ENCODE measurements at regions not wholly inside any gene's neighbourhood (a gene's known extent, or its start where the extent isn't known, plus 50 kb on each side); places are given as distances from the start of the nearest gene placed in this dataset.
A peak's percentile ranks its signal among the peaks of the same experiment; 100 is the strongest.
"Not testable (repeated sequence)": the region's sequence is repeated elsewhere in the genome, so short reads cannot be mapped to it uniquely, and the experiment has no call there.

DNA sequence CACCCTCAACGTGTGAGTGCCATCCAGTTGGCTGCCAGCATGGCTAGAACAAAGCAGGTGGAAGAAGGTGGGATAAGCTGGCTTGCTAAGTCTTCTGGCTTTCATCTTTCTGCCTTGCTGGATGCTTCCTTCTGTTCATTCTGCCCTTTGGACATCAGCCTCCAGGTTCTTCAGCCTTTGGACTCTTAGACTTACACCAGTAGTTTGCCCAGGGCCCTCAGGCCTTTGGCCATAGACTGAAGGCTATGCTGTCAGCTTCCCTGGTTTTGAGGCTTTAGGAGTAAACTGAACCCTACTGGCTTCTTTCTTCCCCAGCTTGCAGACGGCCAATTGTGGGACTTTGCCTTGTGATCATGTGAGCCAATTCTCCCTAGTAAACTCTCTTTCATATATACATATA, 155.0 kb upstream of the SERTAD2 start:
- ATAC-seq (replicated peaks) = no peak
- Mint-ChIP-seq H3K4me3 (no peak overlapping the region), H3K27me3 (no peaks in the 10 kb centered on the region), H3K36me3 (ENCODE audit: low read depth) (no peaks in the 10 kb centered on the region), H3K4me1 (peaks cover 30% of the 10 kb centered on the region), H3K27ac (peak overlapping the region; percentile 55), H3K9me3 (no peaks in the 10 kb centered on the region)

DNA sequence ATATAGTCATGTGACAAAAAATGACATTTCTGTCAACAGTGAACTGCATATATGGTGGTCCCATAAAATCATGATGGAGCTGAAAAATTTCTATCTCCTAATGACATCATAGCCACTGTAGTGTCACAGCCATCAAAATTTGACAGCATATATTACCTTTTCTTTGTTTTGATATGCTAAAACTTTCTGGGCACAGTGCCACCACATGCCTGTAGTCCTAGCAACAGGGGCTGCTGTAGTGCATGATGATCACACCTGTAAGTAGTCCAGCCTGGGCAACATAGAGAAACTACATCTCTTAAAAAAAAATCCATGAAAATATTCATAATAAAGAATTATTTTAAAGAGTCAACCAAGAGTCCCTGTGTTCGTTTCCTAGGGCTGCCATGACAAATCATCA, 155.5 kb upstream of the SERTAD2 start:
- Mint-ChIP-seq H3K9me3 (no peaks in the 10 kb centered on the region), H3K27ac (no peak overlapping the region), H3K27me3 (no peaks in the 10 kb centered on the region), H3K4me3 (no peak overlapping the region), H3K36me3 (ENCODE audit: low read depth) (no peaks in the 10 kb centered on the region), H3K4me1 (peaks cover 30% of the 10 kb centered on the region)
- ATAC-seq (replicated peaks) = no peak

DNA sequence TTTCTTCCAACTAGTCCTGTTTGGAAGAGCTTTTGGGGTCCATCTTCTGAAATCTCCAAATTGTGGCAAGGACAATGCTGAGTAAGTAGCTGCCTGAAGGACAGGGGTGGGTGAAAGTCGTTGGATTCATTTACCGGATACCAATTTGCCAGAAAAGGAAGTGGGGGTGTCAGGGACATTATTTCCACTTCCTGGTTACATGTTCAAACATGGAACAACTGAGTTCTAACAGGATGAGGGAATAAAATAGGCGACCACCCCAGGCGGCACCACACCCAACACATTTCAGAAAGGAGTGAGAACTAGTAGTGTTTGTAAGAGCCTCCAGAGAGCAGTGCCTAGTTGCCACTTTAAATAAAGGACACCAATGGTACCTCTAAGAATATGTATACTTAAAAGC, 158.6 kb upstream of the SERTAD2 start:
- no peak for ATAC-seq (replicated peaks)
- peak overlapping the region; percentile 71 for H3K27ac Mint-ChIP-seq
- no peaks in the 10 kb centered on the region for H3K27me3 Mint-ChIP-seq
- no peaks in the 10 kb centered on the region for H3K9me3 Mint-ChIP-seq
- no peaks in the 10 kb centered on the region for H3K36me3 Mint-ChIP-seq (ENCODE audit: low read depth)
- H3K4me3 Mint-ChIP-seq = no peak overlapping the region
- peaks cover 20% of the 10 kb centered on the region for H3K4me1 Mint-ChIP-seq

DNA sequence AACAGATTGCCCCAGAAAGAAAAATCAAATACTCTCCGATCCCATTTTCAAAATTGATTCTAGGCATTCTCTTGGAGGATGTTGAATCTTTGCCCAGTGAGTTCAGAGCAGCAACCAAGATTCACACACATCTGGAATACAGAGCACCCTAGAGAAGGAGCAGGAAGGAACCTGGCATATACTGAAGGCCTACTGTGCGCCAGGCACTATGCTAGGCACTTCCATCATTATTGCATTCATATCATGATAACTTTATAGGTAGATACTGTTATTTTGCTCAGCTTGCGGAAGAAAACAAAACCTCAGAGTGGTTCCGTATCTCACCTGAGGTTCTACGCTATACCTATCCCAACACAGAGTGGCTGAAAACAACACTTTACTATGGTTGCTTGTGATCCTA, 160.3 kb upstream of the SERTAD2 start:
- H3K4me3 Mint-ChIP-seq = no peak overlapping the region
- ATAC-seq (replicated peaks) = no peak
- no peaks in the 10 kb centered on the region for H3K9me3 Mint-ChIP-seq
- H3K27me3 Mint-ChIP-seq = no peaks in the 10 kb centered on the region
- H3K36me3 Mint-ChIP-seq (ENCODE audit: low read depth) = no peaks in the 10 kb centered on the region
- no peak overlapping the region for H3K27ac Mint-ChIP-seq
- H3K4me1 Mint-ChIP-seq = peaks cover 14% of the 10 kb centered on the region

- H3K27ac Mint-ChIP-seq; H3K4me3 Mint-ChIP-seq; ATAC-seq (replicated peaks); H3K36me3 Mint-ChIP-seq (ENCODE audit: low read depth); H3K27me3 Mint-ChIP-seq; H3K9me3 Mint-ChIP-seq: not testable (repeated sequence)
- peaks cover 21% of the 10 kb centered on the region for H3K4me1 Mint-ChIP-seq
Observed at GRCh38 chr2:64816526-64816925, 162.8 kb upstream of the SERTAD2 start.

DNA sequence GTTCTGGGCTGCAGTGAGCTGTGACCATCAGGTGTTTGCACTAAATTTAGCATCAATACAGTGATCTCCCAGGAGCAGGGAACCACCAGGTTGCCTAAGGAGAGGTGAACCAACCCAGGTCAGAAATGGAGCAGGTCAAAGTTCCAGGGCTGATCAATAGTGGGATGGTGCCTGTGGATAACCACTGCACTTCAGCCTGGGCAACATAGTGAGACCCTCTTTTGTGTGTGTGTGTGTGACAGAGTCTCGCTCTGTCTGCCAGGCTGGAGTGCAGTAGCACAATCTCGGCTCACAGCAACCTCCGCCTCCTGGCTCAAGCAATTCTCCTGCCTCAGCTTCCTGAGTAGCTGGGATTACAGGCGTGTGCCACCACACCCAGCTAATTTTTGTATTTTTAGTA, 163.7 kb upstream of the SERTAD2 start:
- no peak overlapping the region for H3K27ac Mint-ChIP-seq
- no peak for ATAC-seq (replicated peaks)
- H3K4me1 Mint-ChIP-seq = peaks cover 12% of the 10 kb centered on the region
- no peaks in the 10 kb centered on the region for H3K27me3 Mint-ChIP-seq
- H3K9me3 Mint-ChIP-seq = no peaks in the 10 kb centered on the region
- H3K36me3 Mint-ChIP-seq (ENCODE audit: low read depth) = no peaks in the 10 kb centered on the region
- no peak overlapping the region for H3K4me3 Mint-ChIP-seq

DNA sequence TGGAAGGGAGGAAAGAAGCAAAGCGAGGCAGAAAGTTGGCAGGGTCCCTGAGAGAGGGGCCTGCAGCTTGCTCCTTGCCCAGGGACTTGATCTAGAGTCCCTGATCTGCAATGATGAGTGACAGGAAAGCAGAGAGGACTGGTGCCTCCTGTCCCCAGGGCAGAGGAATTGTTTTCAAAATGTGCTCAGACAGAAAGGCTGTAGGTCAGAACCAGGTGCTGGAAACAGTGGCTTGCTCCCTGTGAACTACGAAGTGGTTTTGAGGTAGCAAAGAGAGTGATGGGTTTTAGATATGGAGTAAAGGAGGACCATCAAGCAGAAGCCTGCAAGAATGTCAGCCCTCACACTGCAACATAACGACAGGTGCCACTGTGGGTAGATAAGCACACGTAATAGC, 164.9 kb upstream of the SERTAD2 start:
- Mint-ChIP-seq H3K36me3 (ENCODE audit: low read depth) (no peaks in the 10 kb centered on the region), H3K4me3 (peak overlapping the region; percentile 67), H3K27ac (peak overlapping the region; percentile 46), H3K27me3 (no peaks in the 10 kb centered on the region), H3K4me1 (peaks cover 12% of the 10 kb centered on the region), H3K9me3 (no peaks in the 10 kb centered on the region)
- no peak for ATAC-seq (replicated peaks)

GRCh38 chr2:64819361-64819760, 165.6 kb upstream of the SERTAD2 start:
- Mint-ChIP-seq H3K27ac (peak overlapping the region; percentile 84), H3K36me3 (ENCODE audit: low read depth) (no peaks in the 10 kb centered on the region), H3K9me3 (no peaks in the 10 kb centered on the region), H3K4me3 (peak overlapping the region; percentile 67), H3K27me3 (no peaks in the 10 kb centered on the region), H3K4me1 (peaks cover 12% of the 10 kb centered on the region)
- peak; percentile 53 for ATAC-seq (replicated peaks)

DNA sequence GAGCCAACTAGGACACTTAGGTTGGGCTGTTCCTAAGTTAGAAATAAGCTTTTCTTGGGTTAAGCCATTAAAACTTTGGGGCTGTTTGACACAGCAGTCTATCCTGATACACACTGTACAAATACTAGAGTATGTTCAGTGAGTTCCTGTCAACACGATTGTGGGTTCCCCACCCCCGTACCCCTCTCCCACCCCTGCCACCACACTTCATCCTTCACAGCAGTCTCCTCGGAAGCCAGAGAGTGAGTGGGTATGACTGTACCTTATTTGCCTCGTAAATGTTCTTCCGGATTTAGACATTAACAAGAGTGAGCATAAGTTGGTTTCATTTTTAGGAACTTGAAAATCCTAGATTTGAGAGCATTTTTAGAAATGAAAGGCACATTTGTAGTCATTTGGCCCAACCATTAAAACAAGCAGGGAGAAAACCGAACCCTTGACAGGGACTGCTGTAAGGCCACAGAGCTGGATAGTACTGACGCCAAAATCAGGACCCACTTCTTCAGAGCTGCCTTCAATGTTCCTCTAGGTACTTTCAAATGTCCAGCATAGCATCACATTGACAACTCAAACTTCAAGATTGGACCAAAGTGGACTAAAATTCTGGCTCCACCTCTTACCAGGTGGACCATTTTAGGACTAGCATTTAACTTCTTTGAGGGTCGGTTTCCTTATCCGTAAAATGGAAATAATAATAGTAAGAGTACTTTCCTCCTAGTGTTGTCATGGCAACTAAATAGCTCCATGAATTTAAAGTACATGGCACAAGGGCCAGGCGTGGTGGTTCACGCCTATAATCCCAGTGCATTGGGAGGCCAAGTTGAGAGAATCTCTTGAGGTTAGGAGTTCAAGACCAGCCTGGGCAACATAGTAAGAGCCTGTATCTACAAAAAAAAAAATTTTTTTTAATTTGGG, 166.3 kb upstream of the SERTAD2 start:
- H3K9me3 Mint-ChIP-seq = no peaks in the 10 kb centered on the region
- peak; percentile 98 for ATAC-seq (replicated peaks)

DNA sequence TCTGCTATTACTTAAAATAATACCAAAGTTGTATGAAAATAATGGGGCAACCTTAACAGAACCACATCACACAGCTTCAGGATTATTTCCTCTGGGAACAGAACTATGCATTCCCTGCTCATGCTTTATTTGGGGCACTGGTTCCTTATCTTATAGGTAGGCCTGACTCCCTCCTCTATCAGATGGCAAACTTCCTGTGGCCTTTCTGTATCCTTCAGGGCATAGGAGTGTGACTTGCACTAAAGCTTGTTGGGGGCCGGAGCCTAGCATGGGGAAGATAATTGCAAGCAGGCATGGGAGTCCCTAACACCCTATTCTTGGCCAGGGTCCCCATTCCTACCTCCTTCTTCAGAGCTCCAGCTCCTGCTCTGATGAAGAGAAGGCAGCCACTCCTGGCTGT, 167.2 kb upstream of the SERTAD2 start:
- no peak for ATAC-seq (replicated peaks)
- Mint-ChIP-seq H3K36me3 (ENCODE audit: low read depth) (no peaks in the 10 kb centered on the region), H3K4me3 (no peak overlapping the region), H3K9me3 (no peaks in the 10 kb centered on the region), H3K27me3 (no peaks in the 10 kb centered on the region), H3K4me1 (peaks cover 12% of the 10 kb centered on the region), H3K27ac (no peak overlapping the region)

More for the DNA sequence above, 166.3 kb upstream of the SERTAD2 start:
- H3K27ac Mint-ChIP-seq = peak overlapping the region; percentile 84
- H3K36me3 Mint-ChIP-seq (ENCODE audit: low read depth) = no peaks in the 10 kb centered on the region
- peaks cover 12% of the 10 kb centered on the region for H3K4me1 Mint-ChIP-seq
- H3K27me3 Mint-ChIP-seq = no peaks in the 10 kb centered on the region
- peak overlapping the region; percentile 67 for H3K4me3 Mint-ChIP-seq

DNA sequence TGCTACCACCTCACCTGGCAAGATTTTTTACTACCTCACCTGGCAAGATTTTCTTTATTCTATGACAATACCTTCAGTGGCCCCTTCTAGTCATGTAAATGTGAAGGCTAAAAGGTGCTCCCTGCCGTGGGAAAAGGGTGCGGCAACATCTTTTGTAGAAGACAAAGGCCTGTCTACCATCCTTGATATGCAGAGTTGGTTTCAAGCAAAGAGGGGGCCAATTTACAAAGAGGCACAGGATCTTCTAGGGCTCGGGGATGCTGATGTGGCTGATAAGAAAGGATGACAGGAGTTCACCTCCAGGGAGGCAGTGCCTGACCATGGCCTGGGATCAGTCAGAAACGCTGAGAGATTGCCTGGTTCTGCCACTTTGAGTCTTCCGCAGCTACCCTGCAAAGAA, 165.4 kb upstream of the SLC1A4 start:
- Mint-ChIP-seq H3K4me1 (peaks cover 8% of the 10 kb centered on the region), H3K27ac (no peak overlapping the region), H3K36me3 (ENCODE audit: low read depth) (no peaks in the 10 kb centered on the region), H3K4me3 (no peak overlapping the region), H3K27me3 (no peaks in the 10 kb centered on the region), H3K9me3 (peaks cover 2% of the 10 kb centered on the region)
- ATAC-seq (replicated peaks) = no peak

DNA sequence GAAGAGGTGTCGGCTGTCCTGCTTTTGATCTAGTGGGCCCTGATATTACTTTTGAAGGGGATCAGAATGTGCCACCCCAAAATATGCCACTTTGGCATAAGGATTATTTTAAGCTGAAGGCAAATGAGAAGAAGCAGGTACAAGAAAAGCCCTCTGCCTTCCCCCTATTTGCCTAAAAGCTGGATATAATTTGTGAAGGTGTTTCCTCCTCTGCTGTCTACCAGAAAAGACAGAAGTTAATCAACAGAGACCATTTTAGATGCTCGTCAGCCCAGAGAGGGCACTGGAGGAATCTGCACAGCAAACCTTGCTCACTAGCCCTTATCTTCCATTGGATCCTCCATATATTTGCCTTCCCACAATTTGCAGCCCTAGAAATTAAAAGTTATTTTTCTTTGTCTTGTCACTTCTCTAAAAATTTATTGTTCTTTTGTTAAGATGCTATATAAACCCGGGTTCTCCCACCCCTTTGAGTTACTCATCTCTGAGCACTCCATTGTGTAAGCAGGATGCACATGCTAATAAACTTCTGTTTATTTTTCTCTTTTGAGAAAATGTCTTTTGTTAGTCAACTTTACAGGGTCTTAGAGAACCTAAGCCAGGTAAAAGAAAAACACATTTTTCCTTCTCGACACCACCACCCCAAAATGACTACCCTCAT, 163.2 kb upstream of the SLC1A4 start:
- Mint-ChIP-seq H3K27me3 (no peaks in the 10 kb centered on the region), H3K27ac (no peak overlapping the region), H3K4me1 (peaks cover under 1% of the 10 kb centered on the region), H3K36me3 (ENCODE audit: low read depth) (no peaks in the 10 kb centered on the region), H3K4me3 (no peak overlapping the region), H3K9me3 (peaks cover 5% of the 10 kb centered on the region)
- no peak for ATAC-seq (replicated peaks)

DNA sequence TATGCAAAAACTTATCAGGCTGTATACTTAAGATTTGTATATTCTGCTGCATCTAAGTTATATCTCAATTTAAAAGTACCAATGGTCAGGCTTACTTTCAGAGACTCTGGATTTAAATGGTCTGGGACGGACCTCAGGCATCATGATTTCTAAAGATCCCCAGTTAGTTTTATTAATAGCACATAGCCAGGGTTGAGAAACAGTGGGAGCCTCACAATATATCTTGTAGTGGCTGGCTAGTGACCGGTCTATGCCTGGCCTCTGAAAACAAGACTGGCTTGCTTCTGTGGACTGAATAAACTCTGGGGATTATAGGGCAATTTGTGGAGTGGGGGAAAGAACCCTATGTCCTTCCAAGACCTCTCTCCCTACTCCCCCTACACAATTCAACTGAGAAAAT, 162.5 kb upstream of the SLC1A4 start:
- Mint-ChIP-seq H3K9me3 (peaks cover 5% of the 10 kb centered on the region), H3K27me3 (no peaks in the 10 kb centered on the region), H3K27ac (no peak overlapping the region), H3K36me3 (ENCODE audit: low read depth) (no peaks in the 10 kb centered on the region), H3K4me1 (peaks cover 7% of the 10 kb centered on the region), H3K4me3 (no peak overlapping the region)
- no peak for ATAC-seq (replicated peaks)

- H3K4me1 Mint-ChIP-seq = peaks cover 7% of the 10 kb centered on the region
- peaks cover 5% of the 10 kb centered on the region for H3K9me3 Mint-ChIP-seq
- H3K27me3 Mint-ChIP-seq = no peaks in the 10 kb centered on the region
- no peak overlapping the region for H3K27ac Mint-ChIP-seq
- no peaks in the 10 kb centered on the region for H3K36me3 Mint-ChIP-seq (ENCODE audit: low read depth)
- no peak overlapping the region for H3K4me3 Mint-ChIP-seq
- ATAC-seq (replicated peaks) = no peak
Observed at GRCh38 chr2:64828261-64828660, 160.9 kb upstream of the SLC1A4 start.

DNA sequence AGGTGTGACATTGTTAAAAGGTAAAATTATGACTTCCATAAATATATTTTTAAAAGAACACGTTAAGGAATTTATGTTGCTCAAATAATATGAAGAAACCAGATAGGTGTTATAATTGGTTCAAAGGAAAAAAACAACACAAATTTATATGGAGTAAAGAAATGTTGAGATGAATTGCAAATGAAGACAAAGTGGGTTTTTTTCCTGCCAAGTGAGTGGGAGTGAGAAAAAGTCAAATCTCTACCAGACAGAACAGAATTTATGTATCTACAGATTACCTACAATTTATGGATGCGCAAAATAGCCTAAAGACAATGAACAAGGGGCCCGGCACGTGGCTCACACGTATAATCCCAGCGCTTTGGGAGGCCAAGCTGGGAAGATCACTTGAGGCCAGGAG, 159.7 kb upstream of the SLC1A4 start:
- H3K4me1 Mint-ChIP-seq = peaks cover 7% of the 10 kb centered on the region
- no peak overlapping the region for H3K4me3 Mint-ChIP-seq
- H3K27me3 Mint-ChIP-seq = peaks cover 5% of the 10 kb centered on the region
- H3K36me3 Mint-ChIP-seq (ENCODE audit: low read depth) = no peaks in the 10 kb centered on the region
- H3K9me3 Mint-ChIP-seq = peaks cover 5% of the 10 kb centered on the region
- no peak for ATAC-seq (replicated peaks)
- no peak overlapping the region for H3K27ac Mint-ChIP-seq

All from activated T-helper 17 cell treated with anti-CD3 and anti-CD28 coated beads, Interleukin-2, amount 50 U/mL, for 72 hours (primary cell).